ENCODE measurements at regions not wholly inside any gene's neighbourhood (a gene's known extent, or its start where the extent isn't known, plus 50 kb on each side); places are given as distances from the start of the nearest gene placed in this dataset.
"Not testable (repeated sequence)": the region's sequence is repeated elsewhere in the genome, so short reads cannot be mapped to it uniquely, and the experiment has no call there.

DNA sequence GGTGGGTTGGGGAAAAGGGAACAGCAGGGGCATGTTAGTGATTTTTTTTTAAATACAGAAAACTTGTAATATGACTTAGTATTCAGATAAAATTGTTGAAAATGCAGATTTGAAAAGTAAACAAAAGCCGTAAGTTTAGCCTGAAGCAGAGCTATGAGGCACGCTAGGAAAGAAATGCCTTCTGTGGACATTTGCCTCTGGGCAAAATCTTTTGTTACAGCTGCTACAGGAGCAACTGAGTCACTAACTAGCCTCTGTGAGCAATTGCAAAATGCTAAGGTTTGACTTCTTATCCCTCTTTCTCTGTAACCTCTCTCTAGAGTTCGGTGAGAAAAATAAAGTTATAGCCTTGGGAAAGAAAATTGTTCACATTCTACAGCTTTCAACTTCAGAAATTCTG, 350.0 kb downstream of the SLC7A11 start:
- no peaks in the 10 kb centered on the region for H3K9me3 ChIP-seq (ENCODE audit: control insufficient read depth, low read depth, low read length)
- H3K9ac ChIP-seq (ENCODE audit: low read length): no peak overlapping the region
- H3K4me3 ChIP-seq (ENCODE audit: low read length): no peak overlapping the region
- no peaks in the 10 kb centered on the region for H3K27me3 ChIP-seq (ENCODE audit: control insufficient read depth, insufficient read depth, low read length)
- no peaks in the 10 kb centered on the region for H3K36me3 ChIP-seq (ENCODE audit: control insufficient read depth, low read depth, low read length)
- no peak overlapping the region for H3K27ac ChIP-seq (ENCODE audit: low read length)
- H3K4me1 ChIP-seq (ENCODE audit: control insufficient read depth, low read depth, low read length): no peaks in the 10 kb centered on the region

- Histone ChIP-seq H3K9me3 (ENCODE audit: control insufficient read depth, low read depth, low read length) (no peaks in the 10 kb centered on the region), H3K36me3 (ENCODE audit: control insufficient read depth, low read depth, low read length) (no peaks in the 10 kb centered on the region), H3K27ac (ENCODE audit: low read length) (no peak overlapping the region), H3K4me3 (ENCODE audit: low read length) (no peak overlapping the region), H3K9ac (ENCODE audit: low read length) (no peak overlapping the region), H3K27me3 (ENCODE audit: control insufficient read depth, insufficient read depth, low read length) (no peaks in the 10 kb centered on the region), H3K4me1 (ENCODE audit: control insufficient read depth, low read depth, low read length) (no peaks in the 10 kb centered on the region)
Measured at GRCh38 chr4:137890812-137891211, 351.3 kb downstream of the SLC7A11 start.

- H3K9ac ChIP-seq (ENCODE audit: low read length): no peak overlapping the region
- H3K27me3 ChIP-seq (ENCODE audit: control insufficient read depth, insufficient read depth, low read length): no peaks in the 10 kb centered on the region
- no peaks in the 10 kb centered on the region for H3K36me3 ChIP-seq (ENCODE audit: control insufficient read depth, low read depth, low read length)
- H3K9me3 ChIP-seq (ENCODE audit: control insufficient read depth, low read depth, low read length): no peaks in the 10 kb centered on the region
- no peak overlapping the region for H3K27ac ChIP-seq (ENCODE audit: low read length)
- H3K4me1 ChIP-seq (ENCODE audit: control insufficient read depth, low read depth, low read length): no peaks in the 10 kb centered on the region
- no peak overlapping the region for H3K4me3 ChIP-seq (ENCODE audit: low read length)
Measured at GRCh38 chr4:137881641-137882040, 349.3 kb upstream of the PCDH18 start.

DNA sequence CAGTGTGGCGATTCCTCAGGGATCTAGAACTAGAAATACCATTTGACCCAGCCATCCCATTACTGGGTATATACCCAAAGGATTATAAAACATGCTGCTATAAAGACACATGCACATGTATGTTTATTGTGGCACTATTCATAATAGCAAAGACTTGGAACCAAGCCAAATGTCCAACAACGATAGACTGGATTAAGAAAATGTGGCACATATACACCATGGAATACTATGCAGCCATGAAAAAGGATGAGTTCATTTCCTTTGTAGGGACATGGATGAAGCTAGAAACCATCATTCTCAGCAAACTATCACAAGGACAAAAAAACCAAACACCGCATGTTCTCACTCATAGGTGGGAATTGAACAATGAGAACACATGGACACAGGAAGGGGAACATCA, 335.8 kb upstream of the PCDH18 start:
- H3K27me3 ChIP-seq (ENCODE audit: control insufficient read depth, insufficient read depth, low read length); H3K9me3 ChIP-seq (ENCODE audit: control insufficient read depth, low read depth, low read length); H3K27ac ChIP-seq (ENCODE audit: low read length); H3K4me1 ChIP-seq (ENCODE audit: control insufficient read depth, low read depth, low read length); H3K4me3 ChIP-seq (ENCODE audit: low read length); H3K9ac ChIP-seq (ENCODE audit: low read length); H3K36me3 ChIP-seq (ENCODE audit: control insufficient read depth, low read depth, low read length): not testable (repeated sequence)

DNA sequence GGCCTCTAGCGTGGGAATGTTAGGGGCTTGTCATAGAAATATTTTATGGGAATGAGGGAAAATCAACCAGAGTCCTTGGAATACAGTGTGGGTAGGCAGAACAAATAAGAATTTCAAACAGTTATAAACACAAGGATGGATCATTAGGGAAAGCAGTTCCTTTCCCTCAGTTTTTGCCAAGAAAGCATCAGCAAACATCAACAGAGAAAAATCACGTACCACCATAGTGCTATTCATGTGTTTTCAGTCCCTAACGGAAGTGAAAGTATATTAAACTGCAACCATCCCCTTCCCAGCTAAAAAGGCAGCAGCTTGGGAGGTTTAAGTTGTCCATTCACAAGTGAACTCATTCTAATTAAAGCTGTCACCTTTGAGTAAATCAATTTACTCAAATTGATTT, 334.4 kb upstream of the PCDH18 start:
- Histone ChIP-seq H3K9me3 (ENCODE audit: control insufficient read depth, low read depth, low read length) (no peaks in the 10 kb centered on the region), H3K27ac (ENCODE audit: low read length) (no peak overlapping the region), H3K36me3 (ENCODE audit: control insufficient read depth, low read depth, low read length) (no peaks in the 10 kb centered on the region), H3K4me1 (ENCODE audit: control insufficient read depth, low read depth, low read length) (no peaks in the 10 kb centered on the region), H3K27me3 (ENCODE audit: control insufficient read depth, insufficient read depth, low read length) (no peaks in the 10 kb centered on the region), H3K9ac (ENCODE audit: low read length) (no peak overlapping the region), H3K4me3 (ENCODE audit: low read length) (no peak overlapping the region)

DNA sequence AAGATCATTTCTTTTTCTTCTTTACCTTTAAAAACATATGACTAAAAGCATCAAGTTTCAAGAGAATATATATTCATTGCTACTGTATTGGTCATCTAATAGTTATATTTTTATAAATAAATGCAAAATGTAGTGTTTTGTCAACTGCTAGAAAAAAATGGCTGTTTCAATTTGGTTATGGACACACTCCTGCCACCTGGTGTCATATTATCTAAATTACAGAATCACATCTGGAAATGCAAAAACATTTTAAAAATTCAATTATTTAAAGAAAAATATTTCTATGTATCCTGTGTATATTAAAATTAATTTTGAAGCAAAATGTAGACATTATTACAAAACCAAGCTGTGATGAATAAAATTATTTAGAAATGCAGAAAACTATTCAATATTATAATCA, 329.4 kb upstream of the PCDH18 start:
- Histone ChIP-seq H3K36me3 (ENCODE audit: control insufficient read depth, low read depth, low read length) (no peaks in the 10 kb centered on the region), H3K9me3 (ENCODE audit: control insufficient read depth, low read depth, low read length) (no peaks in the 10 kb centered on the region), H3K27me3 (ENCODE audit: control insufficient read depth, insufficient read depth, low read length) (no peaks in the 10 kb centered on the region), H3K27ac (ENCODE audit: low read length) (no peak overlapping the region), H3K4me1 (ENCODE audit: control insufficient read depth, low read depth, low read length) (no peaks in the 10 kb centered on the region), H3K4me3 (ENCODE audit: low read length) (no peak overlapping the region), H3K9ac (ENCODE audit: low read length) (no peak overlapping the region)

DNA sequence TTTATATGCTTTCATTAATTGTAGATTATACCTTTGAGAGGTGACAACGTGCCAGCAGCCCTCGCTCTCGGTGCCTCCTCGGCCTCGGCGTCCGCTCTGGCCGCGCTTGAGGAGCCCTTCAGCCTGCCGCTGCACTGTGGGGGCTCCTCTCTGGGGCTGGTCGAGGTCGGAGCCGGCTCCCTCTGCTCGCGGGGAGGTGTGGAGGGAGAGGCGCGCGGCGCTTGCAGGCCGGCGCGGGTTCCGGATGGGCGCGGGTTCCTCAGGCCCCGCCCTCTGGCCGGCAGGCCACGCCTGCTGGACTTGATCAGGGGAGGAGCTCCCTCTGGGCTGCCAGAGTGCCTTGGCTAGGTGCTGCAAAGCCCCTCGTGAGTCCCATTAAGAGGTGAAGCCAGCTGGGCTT, 321.1 kb upstream of the PCDH18 start:
- Histone ChIP-seq H3K27me3 (ENCODE audit: control insufficient read depth, insufficient read depth, low read length) (no peaks in the 10 kb centered on the region), H3K9me3 (ENCODE audit: control insufficient read depth, low read depth, low read length) (no peaks in the 10 kb centered on the region), H3K4me1 (ENCODE audit: control insufficient read depth, low read depth, low read length) (no peaks in the 10 kb centered on the region), H3K27ac (ENCODE audit: low read length) (no peak overlapping the region), H3K4me3 (ENCODE audit: low read length) (no peak overlapping the region), H3K36me3 (ENCODE audit: control insufficient read depth, low read depth, low read length) (no peaks in the 10 kb centered on the region), H3K9ac (ENCODE audit: low read length) (no peak overlapping the region)

- Histone ChIP-seq H3K27ac (ENCODE audit: low read length) (no peak overlapping the region), H3K9ac (ENCODE audit: low read length) (no peak overlapping the region), H3K36me3 (ENCODE audit: control insufficient read depth, low read depth, low read length) (no peaks in the 10 kb centered on the region), H3K4me3 (ENCODE audit: low read length) (no peak overlapping the region), H3K27me3 (ENCODE audit: control insufficient read depth, insufficient read depth, low read length) (no peaks in the 10 kb centered on the region), H3K4me1 (ENCODE audit: control insufficient read depth, low read depth, low read length) (no peaks in the 10 kb centered on the region), H3K9me3 (ENCODE audit: control insufficient read depth, low read depth, low read length) (no peaks in the 10 kb centered on the region)
Measured at GRCh38 chr4:137852326-137852725, 320.0 kb upstream of the PCDH18 start.

- Histone ChIP-seq H3K4me3 (ENCODE audit: low read length) (no peak overlapping the region), H3K27me3 (ENCODE audit: control insufficient read depth, insufficient read depth, low read length) (no peaks in the 10 kb centered on the region), H3K9me3 (ENCODE audit: control insufficient read depth, low read depth, low read length) (no peaks in the 10 kb centered on the region), H3K27ac (ENCODE audit: low read length) (no peak overlapping the region), H3K36me3 (ENCODE audit: control insufficient read depth, low read depth, low read length) (no peaks in the 10 kb centered on the region), H3K9ac (ENCODE audit: low read length) (no peak overlapping the region), H3K4me1 (ENCODE audit: control insufficient read depth, low read depth, low read length) (no peaks in the 10 kb centered on the region)
Measured at GRCh38 chr4:137851435-137851834, 319.1 kb upstream of the PCDH18 start.

- not testable (repeated sequence) for H3K4me1 ChIP-seq (ENCODE audit: control insufficient read depth, low read depth, low read length); H3K4me3 ChIP-seq (ENCODE audit: low read length); H3K27ac ChIP-seq (ENCODE audit: low read length); H3K9me3 ChIP-seq (ENCODE audit: control insufficient read depth, low read depth, low read length); H3K27me3 ChIP-seq (ENCODE audit: control insufficient read depth, insufficient read depth, low read length); H3K9ac ChIP-seq (ENCODE audit: low read length); H3K36me3 ChIP-seq (ENCODE audit: control insufficient read depth, low read depth, low read length)
Measured at GRCh38 chr4:137827945-137828344, 295.7 kb upstream of the PCDH18 start.

DNA sequence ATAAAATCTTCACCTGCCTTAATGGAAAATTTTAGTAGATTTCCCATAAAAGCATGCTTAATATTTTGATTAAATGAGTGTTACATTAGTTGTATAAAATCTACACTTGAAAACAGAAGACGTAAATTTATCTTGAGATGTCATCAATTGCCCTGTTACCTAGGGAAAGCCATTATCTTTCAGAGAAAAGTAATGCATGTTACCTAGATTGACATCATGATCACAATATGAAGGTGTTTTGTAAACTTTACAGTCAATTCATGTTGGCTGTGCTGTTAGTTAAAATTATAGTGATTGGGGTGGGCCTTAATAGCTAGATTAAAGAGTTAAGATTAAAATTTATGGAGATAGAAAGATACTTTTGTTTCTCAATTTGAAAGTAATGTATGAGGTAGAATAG, 293.2 kb upstream of the PCDH18 start:
- Histone ChIP-seq H3K9me3 (ENCODE audit: control insufficient read depth, low read depth, low read length) (peaks cover 2% of the 10 kb centered on the region), H3K36me3 (ENCODE audit: control insufficient read depth, low read depth, low read length) (no peaks in the 10 kb centered on the region), H3K4me1 (ENCODE audit: control insufficient read depth, low read depth, low read length) (no peaks in the 10 kb centered on the region), H3K27me3 (ENCODE audit: control insufficient read depth, insufficient read depth, low read length) (no peaks in the 10 kb centered on the region), H3K9ac (ENCODE audit: low read length) (no peak overlapping the region), H3K4me3 (ENCODE audit: low read length) (no peak overlapping the region), H3K27ac (ENCODE audit: low read length) (no peak overlapping the region)

GRCh38 chr4:137823007-137823406, 290.7 kb upstream of the PCDH18 start:
- no peaks in the 10 kb centered on the region for H3K9me3 ChIP-seq (ENCODE audit: control insufficient read depth, low read depth, low read length)
- H3K4me1 ChIP-seq (ENCODE audit: control insufficient read depth, low read depth, low read length): no peaks in the 10 kb centered on the region
- H3K36me3 ChIP-seq (ENCODE audit: control insufficient read depth, low read depth, low read length): no peaks in the 10 kb centered on the region
- no peak overlapping the region for H3K4me3 ChIP-seq (ENCODE audit: low read length)
- H3K27ac ChIP-seq (ENCODE audit: low read length): no peak overlapping the region
- H3K27me3 ChIP-seq (ENCODE audit: control insufficient read depth, insufficient read depth, low read length): no peaks in the 10 kb centered on the region
- no peak overlapping the region for H3K9ac ChIP-seq (ENCODE audit: low read length)

- no peaks in the 10 kb centered on the region for H3K4me1 ChIP-seq (ENCODE audit: control insufficient read depth, low read depth, low read length)
- no peaks in the 10 kb centered on the region for H3K9me3 ChIP-seq (ENCODE audit: control insufficient read depth, low read depth, low read length)
- H3K27ac ChIP-seq (ENCODE audit: low read length): no peak overlapping the region
- H3K36me3 ChIP-seq (ENCODE audit: control insufficient read depth, low read depth, low read length): no peaks in the 10 kb centered on the region
- H3K9ac ChIP-seq (ENCODE audit: low read length): no peak overlapping the region
- no peaks in the 10 kb centered on the region for H3K27me3 ChIP-seq (ENCODE audit: control insufficient read depth, insufficient read depth, low read length)
- no peak overlapping the region for H3K4me3 ChIP-seq (ENCODE audit: low read length)
Measured at GRCh38 chr4:137819964-137820383, 287.7 kb upstream of the PCDH18 start.
